Activated T-cell treated with anti-CD3 and anti-CD28 coated beads, Interleukin-2, amount 50 U/mL, for 4 hours (primary cell): ENCODE measurements at regions not wholly inside any gene's neighbourhood (a gene's known extent, or its start where the extent isn't known, plus 50 kb on each side); places are given as distances from the start of the nearest gene placed in this dataset.

Experiments
- ATAC-seq, 2 donors: fragments of 200-7000 bp; cut with Tn5 transposase; one replicate each; pipeline ENCODE4 v1.10.0; 2021
- DNase-seq: peaks from one replicate; pipeline ENCODE4 v3.0.0-alpha.2; 2020
- H3K27me3 Mint-ChIP-seq: one replicate; pipeline ENCODE4 v1.8.0; 2021; ENCODE audit warnings: low read depth, mixed read lengths
- H3K36me3 Mint-ChIP-seq: one replicate; pipeline ENCODE4 v1.8.0; 2022; ENCODE audit warnings: mixed read lengths; ENCODE audit not compliant: insufficient read depth
- H3K4me1 Mint-ChIP-seq: one replicate; pipeline ENCODE4 v1.8.0; 2021; ENCODE audit warnings: low read depth, mixed read lengths
- H3K4me3 Mint-ChIP-seq: one replicate; pipeline ENCODE4 v1.8.0; 2021; ENCODE audit warnings: mild to moderate bottlenecking, moderate library complexity, mixed read lengths
- H3K9me3 Mint-ChIP-seq: one replicate; pipeline ENCODE4 v1.8.0; 2021; ENCODE audit warnings: mixed read lengths

DNA sequence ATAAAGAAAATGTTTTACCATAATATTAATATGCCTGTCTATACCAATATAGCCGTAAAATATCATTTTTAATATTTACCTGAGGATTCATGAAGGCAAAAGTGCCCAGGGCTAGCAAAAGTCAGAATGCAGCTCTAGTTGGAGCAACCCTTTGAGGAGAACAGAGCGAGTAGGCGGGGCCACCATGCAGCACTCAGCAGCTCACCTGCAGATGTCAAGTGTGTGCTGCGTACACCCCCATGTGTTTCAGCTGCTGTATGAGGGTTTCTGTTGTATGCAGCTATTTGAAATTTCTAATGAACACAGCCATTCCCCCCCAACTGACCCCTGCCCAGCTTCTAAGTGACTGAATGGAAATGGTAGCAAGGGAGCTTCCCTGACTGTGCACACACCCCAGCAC, 508.0 kb downstream of the QKI start:
- Mint-ChIP-seq H3K36me3 (no peaks in the 10 kb centered on the region), H3K9me3 (no peaks in the 10 kb centered on the region), H3K27me3 (peaks cover 5% of the 10 kb centered on the region), H3K4me1 (no peaks in the 10 kb centered on the region), H3K4me3 (no peak overlapping the region)
- DNase-seq (no peak), ATAC-seq (no peak)

DNA sequence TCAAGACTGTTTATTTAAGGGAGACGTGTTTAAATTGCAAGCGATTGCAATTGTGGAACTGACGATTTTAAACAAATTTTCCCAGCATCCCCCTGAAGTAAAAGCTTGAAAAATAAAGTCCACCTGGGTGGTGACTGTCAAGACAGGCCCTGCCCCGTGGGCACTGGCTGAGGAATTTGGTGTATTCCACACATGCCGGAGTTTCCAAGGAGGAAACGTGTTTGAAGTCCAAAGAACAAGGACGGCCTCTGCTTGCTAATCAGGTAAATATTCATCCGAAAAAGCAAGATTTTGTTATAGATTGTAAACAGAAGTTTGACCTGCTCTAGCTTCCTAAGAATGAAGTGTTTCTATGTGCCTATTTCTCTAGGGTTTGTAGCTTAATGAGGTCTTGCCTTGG, 505.1 kb downstream of the QKI start:
- no peak for ATAC-seq
- no peak for DNase-seq
- no peaks in the 10 kb centered on the region for H3K9me3 Mint-ChIP-seq
- H3K36me3 Mint-ChIP-seq = no peaks in the 10 kb centered on the region
- H3K4me3 Mint-ChIP-seq = no peak overlapping the region
- no peaks in the 10 kb centered on the region for H3K27me3 Mint-ChIP-seq
- H3K4me1 Mint-ChIP-seq = no peaks in the 10 kb centered on the region

DNA sequence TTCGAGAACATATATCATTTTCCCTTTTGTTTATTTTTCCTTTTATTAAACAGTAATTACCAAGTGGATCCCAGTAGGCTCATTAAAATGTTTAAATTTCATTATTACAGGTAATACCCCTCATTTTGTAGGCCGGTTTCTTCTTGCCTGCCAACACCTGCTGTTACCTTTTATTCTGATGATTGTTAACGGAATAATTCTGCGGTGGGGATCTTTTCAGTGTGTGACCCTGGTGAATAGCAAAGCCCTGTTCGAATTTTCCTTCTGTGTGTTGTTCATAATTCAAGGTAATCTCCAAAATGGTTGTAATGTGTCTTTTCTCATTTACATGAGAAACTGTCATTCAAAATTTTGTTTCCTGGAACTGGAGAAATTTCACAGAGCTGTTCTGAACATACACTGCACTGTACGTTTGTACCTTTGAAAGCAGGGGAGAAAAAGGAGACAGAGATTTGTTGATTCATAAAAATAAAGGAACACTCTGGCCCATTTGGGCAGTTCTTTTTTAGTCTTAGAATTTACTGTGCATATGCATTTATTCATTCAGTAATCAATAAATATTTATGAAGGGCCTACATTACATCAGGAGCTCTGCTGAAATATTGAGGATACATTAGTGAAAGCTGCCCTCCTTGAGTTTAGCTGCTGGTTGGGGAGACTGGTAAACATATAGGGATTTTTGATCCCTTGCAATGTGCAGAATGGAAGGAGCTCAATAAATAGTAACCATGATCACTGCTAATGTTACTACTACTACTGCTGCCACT, 502.0 kb downstream of the QKI start:
- no peak for ATAC-seq
- Mint-ChIP-seq H3K27me3 (no peaks in the 10 kb centered on the region), H3K36me3 (no peaks in the 10 kb centered on the region), H3K9me3 (no peaks in the 10 kb centered on the region), H3K4me3 (no peak overlapping the region), H3K4me1 (no peaks in the 10 kb centered on the region)
- no peak for DNase-seq

DNA sequence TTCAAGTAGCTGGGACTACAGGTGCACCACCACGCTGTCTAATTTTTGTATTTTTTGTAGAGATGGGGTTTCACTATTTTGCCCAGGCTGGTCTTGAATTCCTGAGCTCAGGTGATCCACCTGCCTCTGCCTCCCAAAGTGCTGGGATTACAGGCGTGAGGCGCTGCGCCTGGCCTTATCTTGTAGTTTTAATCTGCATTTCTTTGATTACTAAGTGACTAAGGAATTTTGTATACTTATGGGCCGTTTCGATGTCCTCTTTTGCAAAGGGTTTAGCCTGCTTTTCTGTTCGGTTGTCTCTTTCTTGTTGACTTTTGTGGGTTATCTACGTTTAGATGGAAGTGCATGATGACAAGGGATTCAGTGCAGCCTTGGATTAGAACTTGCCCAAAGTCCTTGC, 500.6 kb downstream of the QKI start:
- no peak overlapping the region for H3K4me3 Mint-ChIP-seq
- no peaks in the 10 kb centered on the region for H3K9me3 Mint-ChIP-seq
- H3K36me3 Mint-ChIP-seq = no peaks in the 10 kb centered on the region
- ATAC-seq (no peak), DNase-seq (no peak)
- H3K4me1 Mint-ChIP-seq = no peaks in the 10 kb centered on the region
- H3K27me3 Mint-ChIP-seq = peaks cover 6% of the 10 kb centered on the region

DNA sequence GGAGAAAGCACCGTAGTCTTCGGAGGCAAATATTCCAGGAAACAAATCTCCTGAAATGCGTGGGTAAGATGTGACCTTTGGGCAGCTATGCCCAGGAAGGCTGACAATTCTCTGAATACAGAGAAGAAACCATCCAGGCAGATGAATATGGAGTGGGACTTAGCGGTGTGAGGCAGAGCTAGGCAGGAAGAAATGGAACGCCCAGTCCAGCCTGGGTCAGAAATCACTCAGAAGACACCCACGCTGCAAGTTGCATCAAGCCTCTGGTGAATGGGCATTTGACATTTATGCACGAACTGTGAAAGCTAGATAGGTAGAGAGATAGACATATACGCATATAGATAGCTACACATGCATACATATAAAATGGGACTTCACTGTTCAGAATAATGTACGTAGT, 498.5 kb downstream of the QKI start:
- DNase-seq (no peak), ATAC-seq (no peak)
- Mint-ChIP-seq H3K4me3 (no peak overlapping the region), H3K27me3 (peaks cover 6% of the 10 kb centered on the region), H3K4me1 (no peaks in the 10 kb centered on the region), H3K9me3 (no peaks in the 10 kb centered on the region), H3K36me3 (no peaks in the 10 kb centered on the region)

DNA sequence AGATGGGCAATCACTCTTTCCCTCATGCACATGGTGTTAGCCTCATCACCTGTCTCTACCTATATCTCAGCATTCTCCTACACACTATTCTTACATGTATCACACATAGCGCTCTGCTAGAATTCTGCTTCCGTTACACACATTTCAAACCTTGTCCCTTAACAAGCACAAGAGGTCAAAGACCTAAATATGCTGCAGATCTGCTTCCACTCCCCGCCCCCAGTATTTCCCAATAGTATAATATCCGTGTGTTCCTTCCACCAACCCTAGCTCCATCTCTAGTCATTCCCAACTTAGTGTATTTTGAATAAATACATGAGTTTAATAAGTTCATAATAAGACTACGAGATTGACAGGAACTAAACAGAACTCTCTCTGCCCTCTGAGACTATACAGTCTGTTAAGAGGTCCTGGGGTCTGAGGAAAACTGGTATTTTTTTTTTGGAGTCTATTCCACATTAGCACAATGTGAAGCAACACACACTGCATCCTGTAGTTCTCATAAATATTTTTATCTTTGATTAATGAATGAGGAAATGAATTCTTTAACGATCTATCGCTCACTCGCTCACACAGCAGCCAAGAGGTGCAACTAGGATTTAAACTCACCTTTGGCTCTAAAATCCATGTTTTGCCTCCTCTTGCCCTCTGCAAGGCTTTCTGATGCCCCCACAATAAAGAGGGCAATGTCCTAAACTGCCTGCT, 491.6 kb downstream of the QKI start:
- H3K9me3 Mint-ChIP-seq = no peaks in the 10 kb centered on the region
- peaks cover 14% of the 10 kb centered on the region for H3K27me3 Mint-ChIP-seq
- H3K4me1 Mint-ChIP-seq = no peaks in the 10 kb centered on the region
- no peak for DNase-seq
- no peak overlapping the region for H3K4me3 Mint-ChIP-seq
- H3K36me3 Mint-ChIP-seq = no peaks in the 10 kb centered on the region
- no peak for ATAC-seq

DNA sequence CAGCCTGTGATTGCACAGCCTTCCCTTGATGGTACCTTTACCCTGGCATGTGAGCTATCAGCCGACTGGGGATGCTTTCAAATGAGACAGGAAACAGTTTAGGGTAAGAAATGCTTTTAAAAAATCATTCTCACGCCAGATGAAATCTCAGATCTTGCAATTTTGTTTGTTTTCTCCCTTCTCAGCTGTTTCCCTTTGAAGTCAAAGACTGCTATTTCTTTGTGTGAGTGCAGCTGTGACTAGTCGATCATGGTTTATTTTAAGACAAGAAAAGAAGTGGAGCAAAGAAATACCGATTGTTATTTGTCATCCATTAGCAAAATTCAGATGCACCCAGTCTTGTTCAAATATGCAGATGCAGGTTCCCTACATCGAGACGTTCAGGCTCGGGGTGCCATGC, 489.7 kb downstream of the QKI start:
- Mint-ChIP-seq H3K27me3 (peaks cover 12% of the 10 kb centered on the region), H3K4me1 (no peaks in the 10 kb centered on the region), H3K4me3 (no peak overlapping the region), H3K9me3 (no peaks in the 10 kb centered on the region), H3K36me3 (no peaks in the 10 kb centered on the region)
- no peak for DNase-seq
- no peak for ATAC-seq

DNA sequence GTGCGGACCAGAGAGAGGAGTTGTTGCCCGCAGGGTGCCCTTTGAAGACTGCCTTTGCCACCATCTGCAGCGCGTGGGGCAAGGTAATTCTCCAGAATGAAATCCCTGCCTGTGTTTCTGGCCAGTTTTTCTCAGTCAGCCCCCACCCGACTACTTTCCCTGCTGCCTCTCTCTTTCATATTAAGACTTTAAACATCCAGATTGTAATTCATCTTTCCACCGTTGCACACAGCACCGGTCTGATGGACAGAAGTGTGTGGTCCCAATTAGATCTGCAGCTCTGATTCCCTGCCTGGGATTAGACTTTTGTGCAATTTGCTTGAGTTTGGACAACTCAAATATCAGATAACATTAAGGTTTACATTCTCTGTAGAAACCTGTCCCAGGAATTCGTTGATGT, 489.0 kb downstream of the QKI start:
- Mint-ChIP-seq H3K4me3 (no peak overlapping the region), H3K36me3 (no peaks in the 10 kb centered on the region), H3K4me1 (no peaks in the 10 kb centered on the region), H3K27me3 (peaks cover 12% of the 10 kb centered on the region), H3K9me3 (no peaks in the 10 kb centered on the region)
- DNase-seq (no peak), ATAC-seq (no peak)

DNA sequence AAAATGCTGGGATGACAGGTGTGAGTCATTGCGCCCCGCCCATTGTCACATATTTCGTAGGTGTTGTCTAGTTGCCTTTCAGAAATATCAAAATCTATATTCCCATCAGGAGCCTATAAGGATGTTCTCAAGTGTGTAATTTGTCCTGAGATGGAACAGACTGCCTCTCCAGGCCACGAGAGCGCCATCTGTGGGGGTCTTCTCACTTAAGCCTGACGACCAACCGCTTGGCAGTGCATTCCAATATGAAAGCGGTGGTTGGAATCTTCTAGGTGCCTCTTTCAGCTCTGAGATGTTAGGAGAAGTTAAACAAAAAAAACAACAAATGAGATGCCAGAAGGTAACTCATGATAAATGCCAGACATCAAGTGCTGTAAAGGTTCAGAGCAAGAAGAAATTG, 488.5 kb downstream of the QKI start:
- H3K36me3 Mint-ChIP-seq = no peaks in the 10 kb centered on the region
- no peak overlapping the region for H3K4me3 Mint-ChIP-seq
- no peak for ATAC-seq
- peaks cover 12% of the 10 kb centered on the region for H3K27me3 Mint-ChIP-seq
- H3K9me3 Mint-ChIP-seq = no peaks in the 10 kb centered on the region
- no peaks in the 10 kb centered on the region for H3K4me1 Mint-ChIP-seq
- no peak for DNase-seq

DNA sequence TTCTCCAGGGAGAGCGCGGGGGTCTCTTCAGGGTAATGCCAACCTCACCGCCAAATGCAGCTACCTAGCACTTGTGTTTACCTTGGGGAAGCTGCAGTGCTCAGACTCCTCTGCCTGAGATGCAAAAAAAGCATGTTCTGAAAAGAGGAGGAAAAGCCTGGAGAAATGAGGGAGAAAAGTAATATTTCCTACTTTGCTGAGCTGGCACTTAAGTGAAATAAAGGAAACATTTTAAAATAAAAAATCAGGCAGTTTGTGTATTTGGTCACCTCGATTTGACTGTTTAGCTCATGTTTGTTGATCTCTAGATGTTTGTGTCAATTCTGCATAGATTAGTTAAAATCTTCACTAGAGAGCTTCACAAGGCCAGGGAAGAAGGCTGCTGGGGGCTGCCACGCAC, 487.2 kb downstream of the QKI start:
- no peak overlapping the region for H3K4me3 Mint-ChIP-seq
- no peak for DNase-seq
- H3K27me3 Mint-ChIP-seq = peaks cover 6% of the 10 kb centered on the region
- H3K4me1 Mint-ChIP-seq = no peaks in the 10 kb centered on the region
- no peak for ATAC-seq
- H3K36me3 Mint-ChIP-seq = no peaks in the 10 kb centered on the region
- no peaks in the 10 kb centered on the region for H3K9me3 Mint-ChIP-seq

DNA sequence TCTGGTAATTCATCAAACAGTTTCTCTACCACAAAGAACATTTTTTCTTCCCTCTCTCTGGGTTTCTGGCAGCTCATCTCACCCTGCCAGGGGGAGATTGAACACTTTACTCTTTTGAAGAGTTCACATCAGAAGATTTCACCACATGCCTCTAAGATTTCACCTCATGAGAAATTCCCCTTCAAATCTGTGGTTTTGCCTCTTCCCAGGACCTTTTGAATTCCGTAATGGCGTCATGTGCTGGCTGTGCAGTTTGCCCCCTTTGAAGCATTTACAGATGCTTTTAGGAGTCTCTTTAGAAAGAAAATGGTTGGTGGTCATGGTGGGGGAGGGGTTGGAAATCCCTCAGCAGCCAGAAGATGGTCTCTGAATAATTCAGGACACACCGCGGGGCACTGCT, 486.1 kb downstream of the QKI start:
- Mint-ChIP-seq H3K9me3 (no peaks in the 10 kb centered on the region), H3K4me1 (no peaks in the 10 kb centered on the region), H3K4me3 (no peak overlapping the region), H3K36me3 (no peaks in the 10 kb centered on the region), H3K27me3 (peaks cover 6% of the 10 kb centered on the region)
- DNase-seq (no peak), ATAC-seq (no peak)

DNA sequence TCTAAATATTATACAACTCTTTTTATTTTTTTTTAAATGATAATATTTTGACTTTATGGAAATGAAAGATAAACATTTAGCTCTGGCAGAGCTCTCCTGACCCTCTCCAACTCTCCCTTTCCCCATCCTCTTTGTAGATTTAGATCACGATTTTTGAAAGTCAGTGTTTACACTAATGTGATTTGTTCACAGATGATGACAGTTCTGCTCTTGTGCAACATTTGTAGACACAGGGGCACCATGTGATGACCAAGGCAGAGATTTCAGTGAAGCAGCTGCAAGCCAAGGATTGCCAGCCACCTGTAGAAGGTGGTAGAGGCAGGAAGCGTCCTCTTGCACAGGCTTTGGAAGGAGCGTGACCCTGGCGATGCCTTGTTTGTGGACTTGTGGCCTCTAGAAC, 483.2 kb downstream of the QKI start:
- ATAC-seq = no peak
- DNase-seq = no peak
- Mint-ChIP-seq H3K36me3 (no peaks in the 10 kb centered on the region), H3K4me1 (no peaks in the 10 kb centered on the region), H3K27me3 (peaks cover 4% of the 10 kb centered on the region), H3K9me3 (no peaks in the 10 kb centered on the region), H3K4me3 (no peak overlapping the region)

DNA sequence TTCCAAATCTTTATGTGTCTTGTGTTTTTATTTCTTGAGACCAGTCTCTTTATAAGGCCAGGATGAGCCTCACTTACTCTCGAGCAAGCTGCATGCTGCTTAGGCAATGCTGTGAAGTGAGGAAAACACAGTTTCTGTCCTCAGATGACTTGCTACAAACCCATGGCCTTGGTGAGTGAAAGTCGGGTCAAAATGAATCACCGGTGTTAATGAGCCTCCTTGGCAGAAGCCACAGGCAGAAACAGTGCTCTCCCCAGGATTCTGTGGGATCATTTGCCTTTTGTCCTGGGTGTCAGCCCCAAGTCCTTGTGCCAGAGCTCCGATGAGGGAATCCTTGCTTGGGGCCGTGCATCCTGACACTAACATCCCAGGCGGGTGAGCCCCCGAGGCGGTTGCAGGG, 482.5 kb downstream of the QKI start:
- Mint-ChIP-seq H3K4me1 (no peaks in the 10 kb centered on the region), H3K36me3 (no peaks in the 10 kb centered on the region), H3K4me3 (no peak overlapping the region), H3K9me3 (no peaks in the 10 kb centered on the region), H3K27me3 (peaks cover 4% of the 10 kb centered on the region)
- DNase-seq (no peak), ATAC-seq (no peak)

DNA sequence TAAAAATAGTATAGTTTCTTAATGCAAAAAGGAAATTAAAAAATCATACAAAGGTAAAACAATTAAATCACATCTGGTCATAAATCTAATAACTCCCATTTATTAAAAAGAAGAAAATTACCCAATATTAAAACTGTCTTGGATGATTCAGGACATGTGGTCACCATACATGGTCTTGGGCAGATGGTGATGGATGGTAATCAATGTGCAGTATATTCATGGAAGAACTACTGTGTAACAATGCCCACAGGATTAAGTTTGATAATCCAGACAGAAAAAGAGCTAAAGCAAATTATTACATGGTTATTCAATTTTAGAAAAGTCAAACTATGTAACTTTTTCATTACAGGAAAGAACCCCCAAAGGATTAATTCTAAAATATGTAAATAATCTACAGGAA, 480.6 kb downstream of the QKI start:
- no peak for ATAC-seq
- H3K27me3 Mint-ChIP-seq = no peaks in the 10 kb centered on the region
- no peaks in the 10 kb centered on the region for H3K4me1 Mint-ChIP-seq
- H3K9me3 Mint-ChIP-seq = no peaks in the 10 kb centered on the region
- H3K36me3 Mint-ChIP-seq = no peaks in the 10 kb centered on the region
- H3K4me3 Mint-ChIP-seq = no peak overlapping the region
- DNase-seq = no peak

DNA sequence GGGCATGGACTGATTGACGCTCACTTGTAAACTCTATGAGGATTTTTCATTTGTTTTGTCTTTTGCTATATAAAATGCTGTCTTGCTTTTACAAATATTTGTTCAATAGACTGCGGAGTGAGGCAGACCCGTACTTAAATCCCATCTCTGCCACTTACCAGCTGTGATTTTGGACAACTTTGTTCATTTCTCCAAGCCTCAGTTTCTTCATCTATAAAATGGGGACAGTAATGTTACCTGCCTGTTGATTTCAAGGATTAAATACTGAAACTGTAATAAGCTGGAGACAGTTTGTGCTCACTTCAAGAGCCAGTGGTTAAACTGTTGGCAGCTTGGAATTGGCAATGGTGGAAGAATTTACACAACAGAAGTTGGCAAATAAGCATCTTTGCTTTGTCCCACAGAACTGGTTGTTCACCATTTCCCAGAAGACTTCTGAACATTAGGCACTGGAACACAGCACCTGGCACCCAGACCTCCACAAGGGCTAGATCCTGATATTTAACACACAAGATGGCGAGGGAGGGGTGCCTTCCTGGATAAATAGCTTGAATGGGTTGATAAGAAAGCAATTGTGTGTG, 479.2 kb downstream of the QKI start:
- DNase-seq = no peak

More for the DNA sequence above, 479.2 kb downstream of the QKI start:
- Mint-ChIP-seq H3K4me3 (no peak overlapping the region), H3K36me3 (no peaks in the 10 kb centered on the region), H3K27me3 (no peaks in the 10 kb centered on the region), H3K9me3 (no peaks in the 10 kb centered on the region), H3K4me1 (no peaks in the 10 kb centered on the region)
- no peak for ATAC-seq
